Naive B cell (primary cell): ENCODE measurements at regions not wholly inside any gene's neighbourhood (a gene's known extent, or its start where the extent isn't known, plus 50 kb on each side); places are given as distances from the start of the nearest gene placed in this dataset.

Experiments used
- ATAC-seq, 2 donors: fragments of 150-1000 bp; cut with Tn5 transposase; 2 replicates each; pipeline ENCODE4 v1.10.0; 2021; ENCODE audit warnings: low read depth in 2 of 2, mild to moderate bottlenecking in 2 of 2, moderate library complexity in 2 of 2
- DNase-seq: peaks from one replicate; pipeline ENCODE4 v3.0.0; 2022
- H3K27ac Mint-ChIP-seq, 6 donors: one replicate each; pipeline ENCODE4 v1.8.0; 2020 to 2022; ENCODE audit warnings: mild to moderate bottlenecking in 6 of 6, mixed read lengths in 6 of 6, moderate library complexity in 5 of 6, inconsistent platforms in 2 of 6
- H3K27me3 Mint-ChIP-seq, 3 donors: one replicate each; pipeline ENCODE4 v1.8.0; 2021 to 2022; ENCODE audit warnings: mixed read lengths in 3 of 3, mild to moderate bottlenecking in 1 of 3
- H3K36me3 Mint-ChIP-seq, 2 donors: one replicate each; pipeline ENCODE4 v1.8.0; 2020 to 2022; ENCODE audit warnings: mixed read lengths in 2 of 2, inconsistent platforms in 1 of 2, mild to moderate bottlenecking in 1 of 2
- H3K4me1 Mint-ChIP-seq, 3 donors: one replicate each; pipeline ENCODE4 v1.8.0; 2020 to 2022; ENCODE audit warnings: mixed read lengths in 3 of 3, inconsistent platforms in 1 of 3, mild to moderate bottlenecking in 1 of 3, moderate library complexity in 1 of 3
- H3K4me3 Mint-ChIP-seq, 8 donors: one replicate each; pipeline ENCODE4 v1.8.0; 2020 to 2022; ENCODE audit warnings: mild to moderate bottlenecking in 8 of 8, mixed read lengths in 8 of 8, moderate library complexity in 8 of 8, inconsistent platforms in 2 of 8
- H3K9me3 Mint-ChIP-seq, 7 donors: one replicate each; pipeline ENCODE4 v1.8.0; 2020 to 2022; ENCODE audit warnings: mixed read lengths in 7 of 7, mild to moderate bottlenecking in 5 of 7, inconsistent platforms in 2 of 7, moderate library complexity in 1 of 7

- no peaks in the 10 kb centered on the region for H3K27me3 Mint-ChIP-seq
These were observed 233.6 kb upstream of the SEMA3E start for GRCh38 chr7:83882551-83882950.

GRCh38 chr7:83879063-83879462, 230.1 kb upstream of the SEMA3E start:
- no peaks in the 10 kb centered on the region for H3K27me3 Mint-ChIP-seq
- no peaks in the 10 kb centered on the region for H3K4me1 Mint-ChIP-seq
- H3K4me3 Mint-ChIP-seq, result no peak overlapping the region
- DNase-seq (no peak), ATAC-seq (no peak)
- H3K9me3 Mint-ChIP-seq, result peaks cover 0 to 3% (median 0%) of the 10 kb centered on the region in 7 donors
- no peaks in the 10 kb centered on the region for H3K36me3 Mint-ChIP-seq
- no peak overlapping the region for H3K27ac Mint-ChIP-seq

More at GRCh38 chr7:83882551-83882950, 233.6 kb upstream of the SEMA3E start:
- Mint-ChIP-seq H3K9me3 (peaks cover 0 to 3% (median 0%) of the 10 kb centered on the region in 7 donors), H3K4me3 (no peak overlapping the region), H3K36me3 (no peaks in the 10 kb centered on the region), H3K27ac (no peak overlapping the region), H3K4me1 (no peaks in the 10 kb centered on the region)
- ATAC-seq, result no peak
- DNase-seq, result no peak

- Mint-ChIP-seq H3K4me1 (no peaks in the 10 kb centered on the region), H3K4me3 (no peak overlapping the region), H3K27me3 (no peaks in the 10 kb centered on the region), H3K9me3 (peaks cover 0 to 3% (median 0%) of the 10 kb centered on the region in 7 donors), H3K36me3 (no peaks in the 10 kb centered on the region), H3K27ac (no peak overlapping the region)
- no peak for ATAC-seq
- no peak for DNase-seq
These were observed 229.7 kb upstream of the SEMA3E start for GRCh38 chr7:83878614-83879013.

- no peaks in the 10 kb centered on the region for H3K4me1 Mint-ChIP-seq
- H3K27ac Mint-ChIP-seq, result no peak overlapping the region
- DNase-seq (no peak), ATAC-seq (no peak)
- H3K27me3 Mint-ChIP-seq, result no peaks in the 10 kb centered on the region
- no peak overlapping the region for H3K4me3 Mint-ChIP-seq
- peaks cover 0 to 3% (median 0%) of the 10 kb centered on the region in 7 donors for H3K9me3 Mint-ChIP-seq
- H3K36me3 Mint-ChIP-seq, result no peaks in the 10 kb centered on the region
These were observed 227.7 kb upstream of the SEMA3E start for GRCh38 chr7:83876593-83876992.

- Mint-ChIP-seq H3K27ac (no peak overlapping the region), H3K36me3 (no peaks in the 10 kb centered on the region), H3K9me3 (no peaks in the 10 kb centered on the region), H3K4me3 (no peak overlapping the region), H3K27me3 (no peaks in the 10 kb centered on the region), H3K4me1 (no peaks in the 10 kb centered on the region)
- ATAC-seq (no peak), DNase-seq (no peak)
These were observed 224.5 kb upstream of the SEMA3E start for GRCh38 chr7:83873459-83873858.

GRCh38 chr7:83872501-83872900, 223.6 kb upstream of the SEMA3E start:
- H3K9me3 Mint-ChIP-seq, result no peaks in the 10 kb centered on the region
- H3K27ac Mint-ChIP-seq, result no peak overlapping the region
- H3K36me3 Mint-ChIP-seq, result no peaks in the 10 kb centered on the region
- H3K4me3 Mint-ChIP-seq, result no peak overlapping the region
- no peaks in the 10 kb centered on the region for H3K27me3 Mint-ChIP-seq
- no peaks in the 10 kb centered on the region for H3K4me1 Mint-ChIP-seq
- DNase-seq (no peak), ATAC-seq (no peak)

GRCh38 chr7:83870515-83870914, 221.6 kb upstream of the SEMA3E start:
- ATAC-seq, result no peak
- H3K27me3 Mint-ChIP-seq, result no peaks in the 10 kb centered on the region
- no peak overlapping the region for H3K4me3 Mint-ChIP-seq
- no peaks in the 10 kb centered on the region for H3K4me1 Mint-ChIP-seq
- no peak for DNase-seq
- H3K9me3 Mint-ChIP-seq, result no peaks in the 10 kb centered on the region
- no peak overlapping the region for H3K27ac Mint-ChIP-seq
- H3K36me3 Mint-ChIP-seq, result no peaks in the 10 kb centered on the region

- no peaks in the 10 kb centered on the region for H3K27me3 Mint-ChIP-seq
- no peaks in the 10 kb centered on the region for H3K36me3 Mint-ChIP-seq
- H3K4me3 Mint-ChIP-seq, result no peak overlapping the region
- H3K4me1 Mint-ChIP-seq, result no peaks in the 10 kb centered on the region
- no peaks in the 10 kb centered on the region for H3K9me3 Mint-ChIP-seq
- DNase-seq (no peak), ATAC-seq (no peak)
- no peak overlapping the region for H3K27ac Mint-ChIP-seq
These were observed 217.6 kb upstream of the SEMA3E start for GRCh38 chr7:83866582-83866981.

GRCh38 chr7:83864551-83864950, 215.6 kb upstream of the SEMA3E start:
- Mint-ChIP-seq H3K4me3 (no peak overlapping the region), H3K4me1 (no peaks in the 10 kb centered on the region), H3K27me3 (no peaks in the 10 kb centered on the region), H3K36me3 (no peaks in the 10 kb centered on the region), H3K9me3 (peaks cover 0 to 3% (median 0%) of the 10 kb centered on the region in 7 donors), H3K27ac (no peak overlapping the region)
- no peak for DNase-seq
- no peak for ATAC-seq

- H3K36me3 Mint-ChIP-seq, result no peaks in the 10 kb centered on the region
These were observed 215.0 kb upstream of the SEMA3E start for GRCh38 chr7:83863906-83864305.

GRCh38 chr7:83861876-83862275, 212.9 kb upstream of the SEMA3E start:
- Mint-ChIP-seq H3K4me1 (no peaks in the 10 kb centered on the region), H3K4me3 (no peak overlapping the region), H3K27me3 (no peaks in the 10 kb centered on the region), H3K36me3 (no peaks in the 10 kb centered on the region), H3K27ac (no peak overlapping the region), H3K9me3 (peaks cover 0 to 3% (median 0%) of the 10 kb centered on the region in 7 donors)
- no peak for DNase-seq
- ATAC-seq, result no peak

More at GRCh38 chr7:83863906-83864305, 215.0 kb upstream of the SEMA3E start:
- Mint-ChIP-seq H3K4me3 (no peak overlapping the region), H3K27ac (no peak overlapping the region), H3K9me3 (peaks cover 0 to 3% (median 0%) of the 10 kb centered on the region in 7 donors), H3K4me1 (no peaks in the 10 kb centered on the region), H3K27me3 (no peaks in the 10 kb centered on the region)
- DNase-seq (no peak), ATAC-seq (no peak)

GRCh38 chr7:83859827-83860226, 210.9 kb upstream of the SEMA3E start:
- Mint-ChIP-seq H3K27me3 (no peaks in the 10 kb centered on the region), H3K9me3 (peaks cover 0 to 4% (median 0%) of the 10 kb centered on the region in 7 donors), H3K4me1 (no peaks in the 10 kb centered on the region), H3K27ac (no peak overlapping the region), H3K36me3 (no peaks in the 10 kb centered on the region), H3K4me3 (no peak overlapping the region)
- ATAC-seq (no peak), DNase-seq (no peak)

- ATAC-seq (no peak), DNase-seq (no peak)
- Mint-ChIP-seq H3K27me3 (no peaks in the 10 kb centered on the region), H3K27ac (no peak overlapping the region), H3K36me3 (no peaks in the 10 kb centered on the region), H3K9me3 (peaks cover 0 to 4% (median 0%) of the 10 kb centered on the region in 7 donors), H3K4me3 (no peak overlapping the region), H3K4me1 (no peaks in the 10 kb centered on the region)
These were observed 208.8 kb upstream of the SEMA3E start for GRCh38 chr7:83857691-83858090.

GRCh38 chr7:83856094-83856493, 207.2 kb upstream of the SEMA3E start:
- ATAC-seq (no peak), DNase-seq (no peak)
- no peaks in the 10 kb centered on the region for H3K36me3 Mint-ChIP-seq
- H3K9me3 Mint-ChIP-seq, result peaks cover 0 to 4% (median 0%) of the 10 kb centered on the region in 7 donors
- H3K27ac Mint-ChIP-seq, result no peak overlapping the region
- H3K4me3 Mint-ChIP-seq, result no peak overlapping the region
- no peaks in the 10 kb centered on the region for H3K4me1 Mint-ChIP-seq
- H3K27me3 Mint-ChIP-seq, result no peaks in the 10 kb centered on the region

- H3K36me3 Mint-ChIP-seq, result no peaks in the 10 kb centered on the region
- no peaks in the 10 kb centered on the region for H3K4me1 Mint-ChIP-seq
- H3K9me3 Mint-ChIP-seq, result peaks cover 0 to 4% (median 0%) of the 10 kb centered on the region in 7 donors
- DNase-seq (no peak), ATAC-seq (no peak)
- no peak overlapping the region for H3K27ac Mint-ChIP-seq
- H3K27me3 Mint-ChIP-seq, result no peaks in the 10 kb centered on the region
- H3K4me3 Mint-ChIP-seq, result no peak overlapping the region
These were observed 203.2 kb upstream of the SEMA3E start for GRCh38 chr7:83852136-83852535.
